PFSK-1 (cell line): ENCODE measurements at regions not wholly inside any gene's neighbourhood (a gene's known extent, or its start where the extent isn't known, plus 50 kb on each side); places are given as distances from the start of the nearest gene placed in this dataset.

Source experiments
- FOXP2 ChIP-seq: optimal IDR thresholded peaks from 2 replicates; pipeline ENCODE3; 2011; ENCODE audit warnings: borderline replicate concordance, control low read depth, inconsistent platforms; ENCODE audit not compliant: insufficient read depth; ENCODE audit errors: extremely low read length, extremely low read depth
- POLR2AphosphoS5 ChIP-seq: IDR thresholded peaks from 2 replicates; pipeline ENCODE4 v1.6.1; 2012; ENCODE audit warnings: low read depth, mild to moderate bottlenecking, control low read depth, low read length, moderate library complexity
- SIN3A ChIP-seq: IDR thresholded peaks from 2 replicates; pipeline ENCODE4 v1.6.1; 2012; ENCODE audit warnings: mild to moderate bottlenecking, low read length, moderate library complexity, borderline replicate concordance; ENCODE audit not compliant: insufficient read depth
- TAF1 ChIP-seq: IDR thresholded peaks from 2 replicates; pipeline ENCODE4 v1.6.1; 2012; ENCODE audit warnings: low read length, control low read depth, borderline replicate concordance; ENCODE audit not compliant: insufficient read depth
- TF ChIP-seq, protein P1 (sequence below), 2 experiments: IDR thresholded peaks; 2 replicates each; pipeline versions ENCODE4 v1.6.1 to v1.8.0; 2011 to 2012; ENCODE audit warnings: low read depth in 2 of 2, low read length in 2 of 2, control low read depth in 1 of 2, inconsistent platforms in 1 of 2, mild to moderate bottlenecking in 1 of 2, moderate library complexity in 1 of 2; ENCODE audit not compliant: insufficient read depth in 1 of 2

DNA sequence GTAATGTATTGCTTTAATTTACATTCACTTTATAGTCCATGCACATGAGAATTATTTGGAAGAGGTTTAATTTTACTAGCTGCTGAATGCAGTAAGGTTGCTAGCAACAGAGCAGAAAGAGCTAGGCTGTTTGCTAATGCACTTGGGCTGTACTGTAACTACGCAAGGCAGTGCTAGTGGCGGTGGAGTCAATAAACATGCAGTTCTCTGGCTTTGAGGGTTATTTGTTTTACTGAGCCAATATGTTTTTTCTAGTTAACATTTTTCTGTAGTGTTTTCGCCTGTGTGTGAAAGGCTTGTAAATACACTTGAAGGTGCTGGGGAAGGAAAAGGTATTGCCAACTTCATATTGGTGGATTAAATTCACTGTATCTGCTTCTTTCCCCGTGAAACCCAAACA lies 112.8 kb downstream of the BTBD3 start:
- no peak for TF ChIP-seq SIN3A
- TF ChIP-seq TAF1: no peak
- TF ChIP-seq, protein P1, sequence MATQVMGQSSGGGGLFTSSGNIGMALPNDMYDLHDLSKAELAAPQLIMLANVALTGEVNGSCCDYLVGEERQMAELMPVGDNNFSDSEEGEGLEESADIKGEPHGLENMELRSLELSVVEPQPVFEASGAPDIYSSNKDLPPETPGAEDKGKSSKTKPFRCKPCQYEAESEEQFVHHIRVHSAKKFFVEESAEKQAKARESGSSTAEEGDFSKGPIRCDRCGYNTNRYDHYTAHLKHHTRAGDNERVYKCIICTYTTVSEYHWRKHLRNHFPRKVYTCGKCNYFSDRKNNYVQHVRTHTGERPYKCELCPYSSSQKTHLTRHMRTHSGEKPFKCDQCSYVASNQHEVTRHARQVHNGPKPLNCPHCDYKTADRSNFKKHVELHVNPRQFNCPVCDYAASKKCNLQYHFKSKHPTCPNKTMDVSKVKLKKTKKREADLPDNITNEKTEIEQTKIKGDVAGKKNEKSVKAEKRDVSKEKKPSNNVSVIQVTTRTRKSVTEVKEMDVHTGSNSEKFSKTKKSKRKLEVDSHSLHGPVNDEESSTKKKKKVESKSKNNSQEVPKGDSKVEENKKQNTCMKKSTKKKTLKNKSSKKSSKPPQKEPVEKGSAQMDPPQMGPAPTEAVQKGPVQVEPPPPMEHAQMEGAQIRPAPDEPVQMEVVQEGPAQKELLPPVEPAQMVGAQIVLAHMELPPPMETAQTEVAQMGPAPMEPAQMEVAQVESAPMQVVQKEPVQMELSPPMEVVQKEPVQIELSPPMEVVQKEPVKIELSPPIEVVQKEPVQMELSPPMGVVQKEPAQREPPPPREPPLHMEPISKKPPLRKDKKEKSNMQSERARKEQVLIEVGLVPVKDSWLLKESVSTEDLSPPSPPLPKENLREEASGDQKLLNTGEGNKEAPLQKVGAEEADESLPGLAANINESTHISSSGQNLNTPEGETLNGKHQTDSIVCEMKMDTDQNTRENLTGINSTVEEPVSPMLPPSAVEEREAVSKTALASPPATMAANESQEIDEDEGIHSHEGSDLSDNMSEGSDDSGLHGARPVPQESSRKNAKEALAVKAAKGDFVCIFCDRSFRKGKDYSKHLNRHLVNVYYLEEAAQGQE (IDR thresholded peaks at IDR 0.05; ENCODE audit: insufficient read depth in 1 of 2, low read depth in 2 of 2, low read length in 2 of 2): no peak
- TF ChIP-seq FOXP2: no peak
- TF ChIP-seq POLR2AphosphoS5: no peak

DNA sequence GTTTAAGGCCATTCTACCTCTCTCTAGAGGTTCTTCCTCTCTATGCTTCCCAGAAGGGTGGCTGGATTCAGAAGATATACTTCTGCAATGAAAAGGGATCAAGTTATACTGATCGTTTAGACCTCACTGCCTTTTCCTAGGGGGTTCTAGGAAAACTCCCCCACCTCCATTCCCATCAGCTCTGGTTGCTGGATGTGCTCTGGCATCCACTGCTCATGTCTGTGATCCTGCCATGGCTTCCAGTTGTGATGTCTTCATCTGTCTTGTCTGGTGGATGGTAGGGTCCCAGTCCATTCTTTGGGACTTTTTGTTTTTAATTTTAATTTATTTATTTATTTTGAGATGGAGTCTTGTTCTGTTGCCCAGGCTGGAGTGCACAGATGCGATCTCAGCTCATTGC lies 118.4 kb downstream of the BTBD3 start:
- TF ChIP-seq, protein P1 (IDR thresholded peaks at IDR 0.05; ENCODE audit: insufficient read depth in 1 of 2, low read depth in 2 of 2, low read length in 2 of 2): no peak
- TF ChIP-seq FOXP2: no peak
- TF ChIP-seq SIN3A: no peak
- no peak for TF ChIP-seq TAF1
- no peak for TF ChIP-seq POLR2AphosphoS5

DNA sequence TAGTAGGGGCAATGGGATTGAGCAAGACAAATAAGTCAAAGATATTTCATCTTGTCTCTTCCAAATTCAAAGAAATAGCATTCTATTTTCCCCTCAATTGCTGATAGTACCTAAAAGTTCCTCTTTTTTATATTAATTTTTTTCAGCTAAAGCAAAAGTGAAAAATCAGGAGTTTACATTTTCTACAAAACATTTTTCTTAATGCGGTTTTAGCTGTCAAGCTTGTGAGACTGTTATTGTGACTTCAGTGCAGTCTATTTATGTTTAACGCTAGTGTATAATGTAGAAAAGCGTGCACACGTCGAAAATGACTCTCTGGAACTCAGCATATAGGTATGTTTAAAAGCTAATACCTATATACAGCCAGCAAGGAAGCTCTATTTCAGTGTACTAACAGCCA lies 119.8 kb downstream of the BTBD3 start:
- no peak for TF ChIP-seq SIN3A
- no peak for TF ChIP-seq TAF1
- TF ChIP-seq FOXP2: no peak
- TF ChIP-seq POLR2AphosphoS5: no peak
- TF ChIP-seq, protein P1 (IDR thresholded peaks at IDR 0.05; ENCODE audit: insufficient read depth in 1 of 2, low read depth in 2 of 2, low read length in 2 of 2): no peak

DNA sequence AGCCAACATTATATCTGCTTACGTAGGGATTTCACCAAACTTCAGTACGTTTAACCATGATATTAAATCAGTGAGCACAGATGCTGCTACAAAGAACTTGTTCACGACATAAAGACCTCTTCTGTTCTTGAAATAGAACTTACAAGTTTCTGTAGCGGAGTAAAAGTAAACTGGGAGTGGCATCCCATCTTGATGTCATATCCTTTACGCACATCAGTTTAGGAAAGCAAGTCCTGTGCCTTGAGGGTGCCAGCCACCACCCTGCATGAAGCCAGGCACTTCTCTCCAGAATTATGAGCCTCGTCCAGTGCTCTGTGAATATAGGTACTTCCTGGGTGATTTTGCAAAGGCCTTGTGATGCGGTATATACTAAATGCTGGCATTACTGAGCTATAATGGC lies 122.6 kb downstream of the BTBD3 start:
- TF ChIP-seq TAF1 (no peak), SIN3A (no peak), FOXP2 (no peak), POLR2AphosphoS5 (no peak)
- TF ChIP-seq, protein P1 (IDR thresholded peaks at IDR 0.05; ENCODE audit: insufficient read depth in 1 of 2, low read depth in 2 of 2, low read length in 2 of 2): no peak

DNA sequence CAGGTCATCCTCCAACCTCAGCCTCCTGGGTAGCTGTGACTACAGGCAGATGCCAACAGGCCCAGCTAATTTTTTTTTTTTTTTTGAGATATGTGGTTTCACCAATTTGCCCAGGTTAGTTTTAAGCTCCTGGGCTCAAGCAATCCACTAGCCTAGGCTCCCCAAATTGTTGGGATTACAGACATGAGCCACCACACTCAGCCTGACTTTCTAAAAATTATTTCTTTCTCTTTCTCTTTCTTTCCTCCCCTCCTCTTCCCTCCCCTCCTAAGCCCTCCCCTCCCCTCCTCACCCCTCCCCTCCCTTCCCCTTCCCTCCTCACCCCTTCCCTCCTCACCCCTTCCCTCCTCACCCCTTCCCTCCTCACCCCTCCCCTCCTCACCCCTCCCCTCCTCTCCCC lies 127.3 kb downstream of the BTBD3 start:
- TF ChIP-seq TAF1 (no peak), FOXP2 (no peak), POLR2AphosphoS5 (no peak), SIN3A (no peak)
- TF ChIP-seq, protein P1 (IDR thresholded peaks at IDR 0.05; ENCODE audit: insufficient read depth in 1 of 2, low read depth in 2 of 2, low read length in 2 of 2): no peak
